B cell (primary cell): ENCODE measurements at regions not wholly inside any gene's neighbourhood (a gene's known extent, or its start where the extent isn't known, plus 50 kb on each side); places are given as distances from the start of the nearest gene placed in this dataset.

Source experiments
- CTCF ChIP-seq: fragments of 200-600 bp; IDR thresholded peaks from one replicate; pipeline ENCODE4 v1.8.0; 2022; ENCODE audit warnings: antibody characterized with exemption, mild to moderate bottlenecking
- EZH2 ChIP-seq: IDR thresholded peaks from 2 replicates; pipeline ENCODE4 v1.6.1; 2012; ENCODE audit warnings: borderline replicate concordance, low read depth, mild to moderate bottlenecking, moderate library complexity, low read length; ENCODE audit not compliant: insufficient read depth, poor library complexity, severe bottlenecking

DNA sequence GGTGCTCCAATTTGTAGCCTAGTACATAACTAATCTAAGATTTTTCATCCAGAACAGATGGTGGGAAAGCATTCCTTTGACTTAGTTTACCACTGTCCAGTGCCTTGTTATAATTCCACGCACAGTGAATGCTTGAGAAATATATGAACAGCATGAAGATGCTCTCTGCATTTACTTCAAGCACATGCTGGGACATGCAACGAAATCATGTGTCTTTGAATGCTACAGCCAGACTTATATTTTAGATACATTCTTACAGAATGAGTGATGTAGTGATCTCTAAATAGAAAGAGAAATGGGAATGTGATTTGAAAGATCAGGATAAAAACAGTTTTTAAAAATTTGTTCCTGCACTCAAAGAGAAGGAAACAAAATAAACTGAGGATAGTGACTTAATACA is 398.3 kb downstream of the FBXO15 start:
- TF ChIP-seq CTCF (no peak), EZH2 (no peak)
